ENCODE measurements at regions not wholly inside any gene's neighbourhood (a gene's known extent, or its start where the extent isn't known, plus 50 kb on each side); places are given as distances from the start of the nearest gene placed in this dataset.
"Not testable (repeated sequence)": the region's sequence is repeated elsewhere in the genome, so short reads cannot be mapped to it uniquely, and the experiment has no call there.

GRCh38 chr6:113171882-113172281 lies 685.3 kb upstream of the MARCKS start:
- DNase-seq, result no peak

GRCh38 chr6:113172531-113172966 lies 684.6 kb upstream of the MARCKS start:
- DNase-seq, result no peak

GRCh38 chr6:113178349-113178748 lies 678.8 kb upstream of the MARCKS start:
- no peak for DNase-seq

- no peak for DNase-seq
These were observed 676.0 kb upstream of the MARCKS start for GRCh38 chr6:113181164-113181563.

- no peak for DNase-seq
These were observed 674.6 kb upstream of the MARCKS start for GRCh38 chr6:113182370-113183141.

GRCh38 chr6:113184291-113184690 lies 672.9 kb upstream of the MARCKS start:
- no peak for DNase-seq

GRCh38 chr6:113184736-113185135 lies 672.4 kb upstream of the MARCKS start:
- DNase-seq, result no peak

GRCh38 chr6:113185299-113185698 lies 671.8 kb upstream of the MARCKS start:
- no peak for DNase-seq

- no peak for DNase-seq
These were observed 669.5 kb upstream of the MARCKS start for GRCh38 chr6:113187661-113188060.

- no peak for DNase-seq
These were observed 668.2 kb upstream of the MARCKS start for GRCh38 chr6:113188962-113189361.

- DNase-seq, result no peak
These were observed 667.0 kb upstream of the MARCKS start for GRCh38 chr6:113190170-113190569.

GRCh38 chr6:113194090-113194489 lies 663.1 kb upstream of the MARCKS start:
- no peak for DNase-seq

- no peak for DNase-seq
These were observed 654.1 kb upstream of the MARCKS start for GRCh38 chr6:113202852-113203714.

- no peak for DNase-seq
These were observed 653.4 kb upstream of the MARCKS start for GRCh38 chr6:113203715-113204110.

- DNase-seq, result no peak
These were observed 651.6 kb upstream of the MARCKS start for GRCh38 chr6:113205553-113205952.

- no peak for DNase-seq
These were observed 648.4 kb upstream of the MARCKS start for GRCh38 chr6:113208726-113209125.

- no peak for DNase-seq
These were observed 647.8 kb upstream of the MARCKS start for GRCh38 chr6:113209315-113209714.

GRCh38 chr6:113211170-113211569 lies 646.0 kb upstream of the MARCKS start:
- no peak for DNase-seq

- DNase-seq, result no peak
These were observed 637.4 kb upstream of the MARCKS start for GRCh38 chr6:113219783-113220182.

GRCh38 chr6:113220832-113221231 lies 636.3 kb upstream of the MARCKS start:
- no peak for DNase-seq

GRCh38 chr6:113221850-113222249 lies 635.3 kb upstream of the MARCKS start:
- DNase-seq, result no peak

- DNase-seq, result no peak
These were observed 611.0 kb upstream of the MARCKS start for GRCh38 chr6:113246186-113246585.

- no peak for DNase-seq
These were observed 608.6 kb upstream of the MARCKS start for GRCh38 chr6:113248532-113248931.

- DNase-seq, result not testable (repeated sequence)
These were observed 603.0 kb upstream of the MARCKS start for GRCh38 chr6:113254194-113254593.
